ENCODE measurements at regions not wholly inside any gene's neighbourhood (a gene's known extent, or its start where the extent isn't known, plus 50 kb on each side); places are given as distances from the start of the nearest gene placed in this dataset.

DNA sequence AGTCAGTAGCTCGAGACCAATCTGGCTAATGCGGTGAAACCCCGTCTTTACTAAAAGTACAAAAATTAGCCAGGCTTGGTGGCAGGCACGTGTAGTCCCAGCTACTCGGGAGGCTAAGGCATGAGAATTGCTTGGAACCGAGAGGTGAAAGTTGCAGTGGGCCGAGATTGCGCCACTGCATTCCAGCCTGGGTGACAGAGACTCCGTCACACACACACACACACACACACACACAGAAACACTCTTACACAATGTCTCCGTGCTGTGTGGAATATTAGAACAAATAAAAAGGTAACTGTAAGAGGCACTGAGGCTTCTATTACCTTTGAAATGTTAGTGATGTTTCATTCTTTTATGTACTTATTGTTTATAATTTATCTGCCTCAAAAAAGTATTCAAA lies 326.6 kb downstream of the GPAT3 start:
- TF ChIP-seq, protein P1, sequence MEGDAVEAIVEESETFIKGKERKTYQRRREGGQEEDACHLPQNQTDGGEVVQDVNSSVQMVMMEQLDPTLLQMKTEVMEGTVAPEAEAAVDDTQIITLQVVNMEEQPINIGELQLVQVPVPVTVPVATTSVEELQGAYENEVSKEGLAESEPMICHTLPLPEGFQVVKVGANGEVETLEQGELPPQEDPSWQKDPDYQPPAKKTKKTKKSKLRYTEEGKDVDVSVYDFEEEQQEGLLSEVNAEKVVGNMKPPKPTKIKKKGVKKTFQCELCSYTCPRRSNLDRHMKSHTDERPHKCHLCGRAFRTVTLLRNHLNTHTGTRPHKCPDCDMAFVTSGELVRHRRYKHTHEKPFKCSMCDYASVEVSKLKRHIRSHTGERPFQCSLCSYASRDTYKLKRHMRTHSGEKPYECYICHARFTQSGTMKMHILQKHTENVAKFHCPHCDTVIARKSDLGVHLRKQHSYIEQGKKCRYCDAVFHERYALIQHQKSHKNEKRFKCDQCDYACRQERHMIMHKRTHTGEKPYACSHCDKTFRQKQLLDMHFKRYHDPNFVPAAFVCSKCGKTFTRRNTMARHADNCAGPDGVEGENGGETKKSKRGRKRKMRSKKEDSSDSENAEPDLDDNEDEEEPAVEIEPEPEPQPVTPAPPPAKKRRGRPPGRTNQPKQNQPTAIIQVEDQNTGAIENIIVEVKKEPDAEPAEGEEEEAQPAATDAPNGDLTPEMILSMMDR (IDR thresholded peaks at IDR 0.05; ENCODE audit: low read depth, low read length) = no peak
- TF ChIP-seq POLR2A (IDR thresholded peaks at IDR 0.05; ENCODE audit: extremely low read depth, insufficient read length) = no peak
